HL-60 (cell line): ENCODE measurements at regions not wholly inside any gene's neighbourhood (a gene's known extent, or its start where the extent isn't known, plus 50 kb on each side); places are given as distances from the start of the nearest gene placed in this dataset.

Experiments
- CTCF ChIP-seq: IDR thresholded peaks from one replicate; pipeline ENCODE4 v1.5.1; 2011; ENCODE audit warnings: low read length, control low read depth, inconsistent platforms; ENCODE audit not compliant: insufficient read depth
- GABPA ChIP-seq: IDR thresholded peaks from 2 replicates; pipeline ENCODE4 v1.6.1; 2012; ENCODE audit warnings: low read depth
- POLR2AphosphoS5 ChIP-seq: IDR thresholded peaks from 2 replicates; pipeline ENCODE4 v1.6.1; 2012; ENCODE audit warnings: low read depth
- SPI1 ChIP-seq: IDR thresholded peaks from 2 replicates; pipeline ENCODE4 v1.6.1; 2012; ENCODE audit warnings: low read depth, mild to moderate bottlenecking, borderline replicate concordance

- no peak for TF ChIP-seq CTCF
- TF ChIP-seq SPI1 = no peak
- TF ChIP-seq POLR2AphosphoS5 = no peak
- TF ChIP-seq GABPA = no peak
These were observed 982.8 kb upstream of the SORCS1 start for GRCh38 chr10:108147346-108147745.
